ENCODE measurements at regions not wholly inside any gene's neighbourhood (a gene's known extent, or its start where the extent isn't known, plus 50 kb on each side); places are given as distances from the start of the nearest gene placed in this dataset.
"Not testable (repeated sequence)": the region's sequence is repeated elsewhere in the genome, so short reads cannot be mapped to it uniquely, and the experiment has no call there.

DNA sequence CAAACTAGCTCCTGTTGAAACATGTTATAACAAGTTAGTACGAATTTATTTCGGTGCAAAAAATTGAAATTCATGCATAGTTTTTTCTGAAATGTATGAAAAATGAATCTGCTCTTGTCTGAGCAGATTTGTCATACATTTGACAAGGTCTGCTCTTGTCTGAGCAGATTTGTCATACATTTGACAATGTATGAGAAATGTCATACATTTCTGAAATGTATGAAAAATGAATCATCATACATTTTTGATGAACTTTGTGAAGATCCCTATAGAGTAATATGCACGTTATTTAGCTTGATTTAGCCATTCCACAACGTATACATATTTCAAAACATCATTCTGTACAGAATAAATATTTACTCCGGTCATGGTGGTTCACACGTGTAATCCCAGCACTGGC is 85.9 kb upstream of the PARP8 start:
- no peak for DNase-seq (ENCODE audit: low spot score)
- no peaks in the 10 kb centered on the region for H3K36me3 ChIP-seq
- H3K9me3 ChIP-seq, result no peaks in the 10 kb centered on the region
- H3K27ac ChIP-seq, result no peak overlapping the region
- TF ChIP-seq, protein P1, sequence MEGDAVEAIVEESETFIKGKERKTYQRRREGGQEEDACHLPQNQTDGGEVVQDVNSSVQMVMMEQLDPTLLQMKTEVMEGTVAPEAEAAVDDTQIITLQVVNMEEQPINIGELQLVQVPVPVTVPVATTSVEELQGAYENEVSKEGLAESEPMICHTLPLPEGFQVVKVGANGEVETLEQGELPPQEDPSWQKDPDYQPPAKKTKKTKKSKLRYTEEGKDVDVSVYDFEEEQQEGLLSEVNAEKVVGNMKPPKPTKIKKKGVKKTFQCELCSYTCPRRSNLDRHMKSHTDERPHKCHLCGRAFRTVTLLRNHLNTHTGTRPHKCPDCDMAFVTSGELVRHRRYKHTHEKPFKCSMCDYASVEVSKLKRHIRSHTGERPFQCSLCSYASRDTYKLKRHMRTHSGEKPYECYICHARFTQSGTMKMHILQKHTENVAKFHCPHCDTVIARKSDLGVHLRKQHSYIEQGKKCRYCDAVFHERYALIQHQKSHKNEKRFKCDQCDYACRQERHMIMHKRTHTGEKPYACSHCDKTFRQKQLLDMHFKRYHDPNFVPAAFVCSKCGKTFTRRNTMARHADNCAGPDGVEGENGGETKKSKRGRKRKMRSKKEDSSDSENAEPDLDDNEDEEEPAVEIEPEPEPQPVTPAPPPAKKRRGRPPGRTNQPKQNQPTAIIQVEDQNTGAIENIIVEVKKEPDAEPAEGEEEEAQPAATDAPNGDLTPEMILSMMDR (IDR thresholded peaks at IDR 0.05), result no peak
- H3K4me1 ChIP-seq, result no peaks in the 10 kb centered on the region
- H3K27me3 ChIP-seq, result no peaks in the 10 kb centered on the region
- H3K4me3 ChIP-seq, result no peak overlapping the region

DNA sequence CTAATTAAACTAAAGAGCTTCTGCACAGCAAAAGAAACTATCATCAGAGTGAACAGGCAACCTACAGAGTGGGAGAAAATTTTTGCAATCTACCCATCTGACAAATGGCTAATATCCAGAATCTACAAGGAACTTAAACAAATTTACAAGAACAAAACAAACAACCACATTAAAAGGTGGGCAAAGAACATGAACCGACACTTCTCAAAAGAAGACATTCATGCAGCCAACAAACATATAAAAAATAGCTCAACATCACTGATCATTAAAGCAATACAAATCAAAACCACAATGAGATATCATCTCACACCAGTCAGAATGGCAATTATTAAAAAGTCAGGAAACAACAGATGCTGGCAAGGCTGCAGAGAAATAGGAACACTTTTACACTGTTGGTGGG is 84.6 kb upstream of the PARP8 start:
- not testable (repeated sequence) for H3K4me3 ChIP-seq; H3K36me3 ChIP-seq; H3K27ac ChIP-seq; H3K9me3 ChIP-seq; DNase-seq (ENCODE audit: low spot score); H3K27me3 ChIP-seq; H3K4me1 ChIP-seq

GRCh38 chr5:50582699-50583098 is 83.7 kb upstream of the PARP8 start:
- H3K36me3 ChIP-seq, result no peaks in the 10 kb centered on the region
- H3K4me3 ChIP-seq, result no peak overlapping the region
- no peak for DNase-seq (ENCODE audit: low spot score)
- no peaks in the 10 kb centered on the region for H3K27me3 ChIP-seq
- no peaks in the 10 kb centered on the region for H3K9me3 ChIP-seq
- H3K27ac ChIP-seq, result no peak overlapping the region
- no peaks in the 10 kb centered on the region for H3K4me1 ChIP-seq
- TF ChIP-seq, protein P1 (IDR thresholded peaks at IDR 0.05), result no peak

DNA sequence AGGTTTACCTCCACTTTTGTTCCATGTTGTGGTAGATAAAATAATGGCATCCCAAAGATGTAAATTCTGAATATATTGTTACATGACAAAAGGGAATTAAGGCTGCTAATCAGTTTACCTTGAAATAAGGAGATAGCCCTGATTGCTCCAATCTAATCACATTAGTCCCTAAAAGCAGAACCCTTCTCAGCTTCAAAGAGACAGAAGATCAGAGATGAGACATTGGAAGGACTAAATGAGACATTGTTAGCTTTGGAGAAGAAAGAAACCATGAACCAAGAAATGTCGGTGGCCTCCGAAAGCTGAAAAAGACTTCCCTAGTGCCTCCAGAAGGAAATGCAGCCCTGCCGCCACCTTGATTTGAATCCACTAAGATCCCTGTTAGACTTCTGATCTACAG is 82.8 kb upstream of the PARP8 start:
- no peaks in the 10 kb centered on the region for H3K9me3 ChIP-seq
- TF ChIP-seq, protein P1 (IDR thresholded peaks at IDR 0.05), result no peak
- DNase-seq (ENCODE audit: low spot score), result no peak

GRCh38 chr5:50588471-50588870 is 78.0 kb upstream of the PARP8 start:
- not testable (repeated sequence) for DNase-seq (ENCODE audit: low spot score); H3K4me3 ChIP-seq; H3K27ac ChIP-seq; H3K27me3 ChIP-seq; H3K36me3 ChIP-seq; H3K9me3 ChIP-seq; H3K4me1 ChIP-seq

More for the DNA sequence above, 82.8 kb upstream of the PARP8 start:
- Histone ChIP-seq H3K36me3 (no peaks in the 10 kb centered on the region), H3K27me3 (no peaks in the 10 kb centered on the region), H3K4me3 (no peak overlapping the region), H3K4me1 (no peaks in the 10 kb centered on the region), H3K27ac (no peak overlapping the region)

GRCh38 chr5:50590444-50591189 is 75.8 kb upstream of the PARP8 start:
- not testable (repeated sequence) for H3K27me3 ChIP-seq; H3K4me3 ChIP-seq; H3K36me3 ChIP-seq; H3K9me3 ChIP-seq; DNase-seq (ENCODE audit: low spot score); H3K27ac ChIP-seq; H3K4me1 ChIP-seq

- not testable (repeated sequence) for H3K36me3 ChIP-seq; H3K27ac ChIP-seq; DNase-seq (ENCODE audit: low spot score); H3K4me3 ChIP-seq; H3K27me3 ChIP-seq; H3K4me1 ChIP-seq; H3K9me3 ChIP-seq
These were observed 75.1 kb upstream of the PARP8 start for GRCh38 chr5:50591338-50591737.

GRCh38 chr5:50593681-50594080 is 72.8 kb upstream of the PARP8 start:
- Histone ChIP-seq H3K27ac (no peak overlapping the region), H3K27me3 (no peaks in the 10 kb centered on the region), H3K4me1 (no peaks in the 10 kb centered on the region), H3K36me3 (no peaks in the 10 kb centered on the region), H3K4me3 (no peak overlapping the region), H3K9me3 (no peaks in the 10 kb centered on the region)
- TF ChIP-seq, protein P1 (IDR thresholded peaks at IDR 0.05), result no peak
- no peak for DNase-seq (ENCODE audit: low spot score)

Measured in right atrium auricular region (tissue), 2 donors.